Uterus (tissue), 3 donors: ENCODE measurements at regions not wholly inside any gene's neighbourhood (a gene's known extent, or its start where the extent isn't known, plus 50 kb on each side); places are given as distances from the start of the nearest gene placed in this dataset.
"Not testable (repeated sequence)": the region's sequence is repeated elsewhere in the genome, so short reads cannot be mapped to it uniquely, and the experiment has no call there.

Experiments used
- DNase-seq, 2 donors: peaks; one replicate each; pipeline ENCODE4 v3.0.0-alpha.2; 2019 to 2020
- H3K27ac ChIP-seq, 2 donors: fragments of 200-600 bp; sonication (generic); 1 replicate in 1 of 2; 2 replicates in 1 of 2; pipeline ENCODE4 v1.5.1; 2016 to 2018
- H3K27me3 ChIP-seq, 2 donors: fragments of 200-600 bp; sonication (generic); one replicate each; pipeline ENCODE4 v1.5.1; 2018 to 2019; ENCODE audit warnings: control low read depth in 1 of 2
- H3K36me3 ChIP-seq, 2 donors: fragments of 200-600 bp; sonication (generic); one replicate each; pipeline ENCODE4 v1.5.1; 2019; ENCODE audit warnings: control low read depth in 1 of 2
- H3K4me1 ChIP-seq, 2 donors: fragments of 200-600 bp; sonication (generic); one replicate each; pipeline ENCODE4 v1.5.1; 2018 to 2019; ENCODE audit warnings: control low read depth in 1 of 2
- H3K4me3 ChIP-seq, 2 donors: fragments of 200-600 bp; sonication (generic); 1 replicate in 1 of 2; 2 replicates in 1 of 2; pipeline ENCODE4 v1.5.1; 2018 to 2019; ENCODE audit warnings: mild to moderate bottlenecking in 1 of 2
- H3K9me3 ChIP-seq, 2 donors: fragments of 200-600 bp; sonication (generic); one replicate each; pipeline ENCODE4 v1.5.1; 2019; ENCODE audit warnings: control low read depth in 1 of 2
- CTCF ChIP-seq, 4 experiments: fragments of 200-600 bp in 2 of 4; fragments of 450-650 bp in 2 of 4; sonication (generic) in 2 of 4; IDR thresholded peaks; one replicate each; pipeline ENCODE4 v1.5.1; 2016 to 2019; ENCODE audit warnings: antibody characterized with exemption in 4 of 4, mild to moderate bottlenecking in 2 of 4, moderate library complexity in 1 of 4
- POLR2A ChIP-seq, 2 donors: fragments of 450-650 bp; IDR thresholded peaks; one replicate each; pipeline ENCODE4 v1.6.1; 2016; ENCODE audit warnings: antibody characterized with exemption in 2 of 2, mild to moderate bottlenecking in 1 of 2, moderate library complexity in 1 of 2
- intact Hi-C: fragments of 100-400 bp; cut with DNase I; formaldehyde crosslinking; loops from one replicate; pipeline ENCODE4 v1.15.1; 2023; ENCODE audit warnings: low total_unique reads
- donor health status: DM: yes; HTN: yes; CAD: no.

- no peak for DNase-seq
- no peaks in the 10 kb centered on the region for H3K4me1 ChIP-seq
- no peak overlapping the region for H3K27ac ChIP-seq
- intact Hi-C loops = no loop called here
- no peak overlapping the region for H3K4me3 ChIP-seq
- H3K36me3 ChIP-seq = no peaks in the 10 kb centered on the region
- H3K9me3 ChIP-seq = no peaks in the 10 kb centered on the region
- H3K27me3 ChIP-seq = no peaks in the 10 kb centered on the region
- no peak for TF ChIP-seq CTCF (IDR thresholded peaks at IDR 0.05)
- TF ChIP-seq POLR2A (IDR thresholded peaks at IDR 0.05) = no peak
Measured at GRCh38 chr2:129016972-129017371, 698.3 kb upstream of the HS6ST1 start.

DNA sequence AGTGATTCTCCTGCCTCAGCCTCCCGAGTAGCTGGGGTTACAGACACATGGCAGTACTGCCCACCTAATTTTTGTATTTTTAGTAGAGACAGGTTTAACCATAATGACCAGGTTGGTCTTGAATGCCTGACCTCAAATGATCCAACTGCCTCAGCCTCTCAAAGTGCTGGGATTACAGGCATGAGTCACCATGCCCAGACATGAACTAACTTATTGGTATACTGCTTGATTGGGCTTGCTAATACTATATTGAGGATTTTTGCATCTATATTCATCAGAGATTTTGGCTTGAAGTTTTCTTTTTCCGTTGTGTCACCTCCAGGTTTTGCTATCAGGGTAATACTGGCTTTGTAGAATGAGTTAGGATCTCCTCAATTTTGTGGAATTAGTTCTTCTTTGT is 706.1 kb upstream of the HS6ST1 start:
- H3K9me3 ChIP-seq = no peaks in the 10 kb centered on the region
- no peak for DNase-seq
- no peak overlapping the region for H3K4me3 ChIP-seq
- H3K4me1 ChIP-seq = no peaks in the 10 kb centered on the region
- H3K36me3 ChIP-seq = no peaks in the 10 kb centered on the region
- intact Hi-C loops = no loop called here
- H3K27ac ChIP-seq = no peak overlapping the region
- H3K27me3 ChIP-seq = no peaks in the 10 kb centered on the region
- TF ChIP-seq CTCF (IDR thresholded peaks at IDR 0.05) (no peak), POLR2A (IDR thresholded peaks at IDR 0.05) (no peak)

DNA sequence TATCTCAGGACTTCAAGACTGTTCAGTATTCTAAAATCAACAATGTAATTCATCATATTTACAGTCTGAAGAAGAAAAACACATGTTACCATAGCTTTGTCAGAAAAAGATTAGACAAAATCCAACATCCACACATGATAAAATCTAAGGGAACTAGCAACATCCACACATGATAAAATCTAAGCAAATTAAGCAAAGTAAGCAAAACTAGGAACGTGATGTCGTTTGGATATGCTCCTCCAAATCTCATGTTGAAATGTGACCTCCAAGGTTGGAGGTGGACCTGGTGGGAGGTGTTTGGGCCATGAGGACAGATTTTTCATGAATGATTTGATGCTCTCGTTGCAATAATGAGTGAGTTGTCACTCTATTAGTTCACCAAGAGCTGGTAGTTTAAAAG is 717.3 kb upstream of the HS6ST1 start:
- Histone ChIP-seq H3K27me3 (no peaks in the 10 kb centered on the region), H3K36me3 (no peaks in the 10 kb centered on the region), H3K4me1 (no peaks in the 10 kb centered on the region), H3K4me3 (no peak overlapping the region), H3K9me3 (no peaks in the 10 kb centered on the region), H3K27ac (no peak overlapping the region)
- intact Hi-C loops = no loop called here
- DNase-seq = no peak
- no peak for TF ChIP-seq POLR2A (IDR thresholded peaks at IDR 0.05)
- no peak for TF ChIP-seq CTCF (IDR thresholded peaks at IDR 0.05)

GRCh38 chr2:129043677-129044076 is 725.0 kb upstream of the HS6ST1 start:
- H3K36me3 ChIP-seq, H3K27me3 ChIP-seq, H3K4me1 ChIP-seq, H3K4me3 ChIP-seq, H3K27ac ChIP-seq, DNase-seq, H3K9me3 ChIP-seq, intact Hi-C loops: not testable (repeated sequence)

DNA sequence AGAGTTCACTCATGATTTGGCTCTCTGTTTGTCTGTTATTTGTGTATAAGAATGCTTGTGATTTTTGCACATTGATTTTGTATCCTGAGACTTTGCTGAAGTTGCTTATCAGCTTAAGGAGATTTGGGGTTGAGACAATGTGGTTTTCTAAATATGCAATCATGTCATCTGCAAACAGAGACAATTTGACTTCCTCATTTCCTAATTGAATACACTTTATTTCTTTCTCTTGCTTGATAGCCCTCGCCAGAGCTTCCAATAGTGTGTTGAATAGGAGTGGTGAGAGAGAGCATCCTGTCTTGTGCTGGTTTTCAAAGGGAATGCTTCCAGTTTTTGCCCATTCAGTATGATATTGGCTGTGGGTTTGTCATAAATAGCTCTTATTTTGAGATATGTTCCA is 727.8 kb upstream of the HS6ST1 start:
- H3K4me1 ChIP-seq, H3K27ac ChIP-seq, DNase-seq, H3K9me3 ChIP-seq, H3K27me3 ChIP-seq, intact Hi-C loops, H3K4me3 ChIP-seq, H3K36me3 ChIP-seq: not testable (repeated sequence)

DNA sequence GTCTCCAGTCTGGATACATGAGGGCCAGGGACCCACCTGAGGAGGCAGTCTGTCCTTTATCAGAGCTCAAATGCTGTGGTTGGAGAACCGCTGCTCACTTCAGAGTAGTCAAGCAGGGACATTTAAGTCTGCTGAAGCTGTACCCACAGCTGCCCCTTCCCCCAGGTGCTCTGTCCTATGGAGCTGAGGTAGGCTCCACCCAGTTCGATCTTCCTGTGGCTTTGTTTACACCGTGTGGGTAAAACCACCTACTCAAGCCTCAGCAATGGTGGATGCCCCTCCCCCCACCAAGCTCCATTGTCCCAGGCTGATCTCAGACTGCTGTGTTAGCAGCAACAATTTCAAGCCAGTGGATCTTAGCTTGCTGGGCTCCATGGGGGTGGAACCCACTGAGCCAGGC is 731.4 kb upstream of the HS6ST1 start:
- Histone ChIP-seq H3K36me3 (no peaks in the 10 kb centered on the region), H3K27ac (no peak overlapping the region), H3K9me3 (no peaks in the 10 kb centered on the region), H3K4me1 (no peaks in the 10 kb centered on the region), H3K4me3 (no peak overlapping the region), H3K27me3 (no peaks in the 10 kb centered on the region)
- DNase-seq = no peak
- intact Hi-C loops = no loop called here
- TF ChIP-seq CTCF (IDR thresholded peaks at IDR 0.05) = no peak
- TF ChIP-seq POLR2A (IDR thresholded peaks at IDR 0.05) = no peak
